ENCODE measurements at regions not wholly inside any gene's neighbourhood (a gene's known extent, or its start where the extent isn't known, plus 50 kb on each side); places are given as distances from the start of the nearest gene placed in this dataset.
"Not testable (repeated sequence)": the region's sequence is repeated elsewhere in the genome, so short reads cannot be mapped to it uniquely, and the experiment has no call there.

DNA sequence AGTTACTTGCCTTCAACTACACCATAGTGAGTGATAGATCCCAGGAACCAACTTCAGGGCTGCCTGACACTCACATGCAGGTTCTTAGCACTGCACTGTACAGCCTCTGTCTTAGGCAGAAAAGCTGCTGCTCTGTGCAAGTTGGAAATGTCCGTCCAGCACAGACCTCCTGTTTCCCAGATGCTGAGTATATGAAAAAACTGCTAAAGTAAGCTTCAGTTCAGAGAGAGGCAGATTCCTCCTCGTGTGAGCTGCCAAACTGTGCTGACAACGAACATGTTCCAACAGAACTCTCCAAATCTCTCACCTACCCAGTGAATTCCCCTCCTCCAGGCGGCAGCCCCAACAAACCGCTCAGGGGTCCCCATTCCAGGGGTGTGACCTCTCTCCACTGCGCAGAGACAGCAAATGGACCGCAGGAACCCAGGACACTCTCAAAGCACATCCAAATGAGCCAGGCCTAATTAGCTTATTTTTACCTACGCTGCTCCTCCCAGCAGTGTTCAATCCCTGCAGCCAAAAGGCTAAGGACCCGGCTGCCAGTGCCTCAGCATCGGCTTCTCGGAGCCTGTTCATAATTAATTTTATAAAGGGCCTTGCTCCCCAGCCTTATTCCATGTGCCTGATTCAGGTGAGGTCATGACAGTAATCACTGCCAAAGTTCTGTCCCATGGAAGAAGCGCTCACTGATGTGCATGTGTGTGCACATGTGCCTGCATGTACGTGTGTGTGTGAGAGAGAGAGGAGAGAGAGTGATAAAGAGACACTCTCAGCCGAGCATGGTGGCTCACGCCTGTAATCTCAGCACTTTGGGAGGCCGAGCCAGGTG is 159.5 kb upstream of the AUTS2 start:
- no peak for DNase-seq

GRCh38 chr7:69439636-69440325 is 158.5 kb upstream of the AUTS2 start:
- DNase-seq = no peak

GRCh38 chr7:69440976-69441375 is 157.3 kb upstream of the AUTS2 start:
- DNase-seq = no peak

GRCh38 chr7:69443136-69443535 is 155.1 kb upstream of the AUTS2 start:
- no peak for DNase-seq

DNA sequence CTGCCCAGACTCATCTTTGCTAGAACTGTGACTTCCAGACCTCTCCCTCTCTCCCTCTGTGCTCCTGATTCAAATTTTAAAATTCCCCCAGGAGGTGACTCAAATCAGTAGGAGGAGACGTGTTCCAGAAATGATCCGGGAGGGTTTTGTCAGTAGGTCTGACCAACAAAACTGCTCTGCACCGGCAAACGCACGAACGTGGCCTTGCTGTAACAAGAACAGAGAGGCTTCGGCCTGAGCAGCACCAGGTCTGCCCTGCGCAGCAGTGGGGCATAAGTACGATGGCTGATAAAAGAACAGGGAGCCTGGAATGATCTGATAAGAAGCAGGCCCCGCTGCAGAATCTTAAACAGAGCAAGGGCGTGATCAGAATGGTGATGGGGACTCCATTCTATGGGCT is 152.7 kb upstream of the AUTS2 start:
- no peak for DNase-seq

DNA sequence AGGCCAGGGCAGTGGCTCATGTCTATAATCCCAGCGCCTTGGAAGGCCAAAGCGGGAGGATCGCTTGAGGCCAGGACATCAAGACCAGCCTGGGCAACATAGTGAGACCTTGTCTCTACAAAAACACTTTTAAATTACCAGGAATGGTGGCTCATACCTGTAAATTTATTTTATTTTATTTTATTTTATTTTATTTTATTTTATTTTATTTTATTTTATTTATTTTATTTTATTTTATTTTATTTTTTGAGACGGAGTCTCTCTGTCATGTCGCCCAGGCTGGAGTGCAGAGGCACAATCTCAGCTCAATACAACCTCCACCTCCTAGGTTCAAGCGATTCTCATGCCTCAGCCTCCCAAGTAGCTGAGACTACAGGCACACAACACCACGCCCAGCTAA is 152.1 kb upstream of the AUTS2 start:
- DNase-seq = not testable (repeated sequence)

DNA sequence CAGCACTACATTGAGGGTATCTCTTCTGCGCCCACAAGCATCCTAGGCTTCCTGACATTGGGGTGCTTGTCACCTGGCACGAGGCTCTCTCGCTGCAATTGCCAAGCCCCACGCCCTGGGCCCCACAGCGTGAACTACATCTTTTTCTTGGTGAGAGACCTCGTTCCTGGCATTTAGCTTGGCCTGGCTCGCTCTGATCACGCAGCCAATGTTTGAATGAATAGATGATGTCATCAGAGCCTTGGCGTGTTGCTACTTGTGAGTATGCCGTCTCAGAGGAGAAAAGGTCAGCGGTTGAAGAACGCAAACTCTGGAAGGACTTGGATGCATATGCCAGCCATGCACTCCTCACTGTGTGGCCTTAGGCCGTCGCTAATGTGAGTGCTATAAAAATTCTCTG is 150.2 kb upstream of the AUTS2 start:
- no peak for DNase-seq

DNA sequence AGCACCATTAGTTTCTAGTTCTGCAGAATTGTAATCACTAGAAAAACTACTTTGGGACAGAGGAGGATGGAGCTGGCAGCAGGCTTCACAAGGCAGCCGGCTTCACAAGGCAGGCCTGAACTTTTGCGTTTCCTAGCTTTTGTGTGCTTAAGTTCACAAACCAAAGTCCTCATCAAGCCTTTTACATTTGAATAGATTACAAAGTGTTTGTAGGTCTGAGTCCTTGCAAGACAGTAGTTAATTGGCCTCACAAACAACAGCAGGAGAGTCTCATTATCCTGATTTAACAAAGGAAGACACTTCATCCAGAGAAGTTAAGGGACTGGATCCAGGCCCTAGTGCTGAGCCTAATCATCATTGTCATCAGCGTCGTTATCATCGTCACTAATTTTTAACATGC is 147.8 kb upstream of the AUTS2 start:
- no peak for DNase-seq

DNA sequence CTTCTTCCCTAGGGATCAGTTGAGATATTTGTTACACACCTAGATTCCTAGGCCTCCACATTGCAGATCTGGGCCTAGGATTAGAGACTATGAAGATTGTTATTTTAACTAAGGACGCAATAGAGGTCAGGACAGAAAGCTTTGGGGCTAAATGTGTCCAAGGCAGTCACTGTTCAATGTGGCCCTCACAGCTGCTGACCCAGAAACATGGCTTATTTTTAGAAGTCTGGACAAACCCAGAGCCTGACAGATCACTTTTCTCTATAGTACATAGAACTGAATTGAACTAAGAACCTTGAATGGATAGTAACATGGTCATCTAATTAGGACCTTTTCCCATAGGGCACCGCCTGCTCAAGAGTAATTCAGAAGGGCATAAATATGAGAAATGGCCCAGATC is 146.6 kb upstream of the AUTS2 start:
- DNase-seq = no peak

DNA sequence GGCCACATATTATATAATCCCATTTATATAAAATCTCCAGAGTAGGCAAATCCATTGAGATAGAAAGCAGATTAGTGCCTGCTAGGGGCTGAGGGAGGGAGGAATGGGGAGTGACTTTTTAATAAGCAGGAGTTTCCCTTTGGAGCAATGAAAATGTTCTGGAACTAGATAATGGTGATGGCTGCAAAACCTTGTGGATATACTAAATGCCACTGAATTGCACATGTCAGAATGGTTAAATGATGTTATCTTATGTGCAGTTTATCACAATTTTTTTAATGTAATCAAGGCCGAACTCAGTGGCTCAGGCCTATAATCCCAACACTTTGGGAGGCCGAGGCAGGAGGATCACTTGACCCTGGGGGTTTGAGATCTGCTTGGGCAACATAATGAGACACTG is 145.5 kb upstream of the AUTS2 start:
- no peak for DNase-seq

- no peak for DNase-seq
Measured at GRCh38 chr7:69457595-69458504, 140.4 kb upstream of the AUTS2 start.

DNA sequence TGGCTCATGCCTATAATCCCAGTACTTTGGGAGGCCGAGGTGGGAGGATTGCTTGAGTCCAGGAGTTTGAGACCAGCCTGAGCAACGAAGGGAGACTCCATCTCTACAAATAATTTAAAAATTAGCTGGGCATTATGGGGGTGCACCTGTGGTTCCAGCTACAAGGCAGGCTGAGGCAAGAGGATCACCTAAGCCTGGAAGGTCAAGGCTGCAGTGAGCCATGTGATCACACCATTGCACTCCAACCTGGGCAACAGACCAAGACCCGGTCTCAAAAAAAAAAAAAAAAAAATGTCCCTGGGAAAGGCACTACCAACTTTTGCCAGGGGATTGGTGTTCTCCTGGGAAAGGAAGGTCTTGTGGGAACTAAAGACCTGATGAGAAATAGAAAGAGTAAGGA is 134.2 kb upstream of the AUTS2 start:
- DNase-seq = no peak

GRCh38 chr7:69465262-69465661 is 133.0 kb upstream of the AUTS2 start:
- DNase-seq = no peak

DNA sequence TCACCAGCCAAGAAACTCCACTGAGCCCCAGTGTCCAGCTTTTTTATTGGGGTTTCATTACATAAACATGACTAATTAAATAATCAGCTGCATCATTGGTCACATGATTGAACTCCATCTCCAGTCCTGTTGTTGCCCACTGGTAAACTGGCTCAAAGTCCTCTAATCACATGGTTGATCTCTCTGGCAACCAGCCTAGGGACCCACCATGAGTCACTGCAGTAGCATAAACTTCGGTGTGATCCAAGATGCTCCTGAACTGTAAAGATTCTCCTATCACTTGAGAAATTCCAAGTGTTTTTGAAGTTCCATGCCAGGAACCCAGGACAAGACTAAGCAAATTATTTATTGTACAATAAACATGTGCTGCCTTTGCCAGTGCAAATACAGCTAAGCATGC is 130.4 kb upstream of the AUTS2 start:
- no peak for DNase-seq

GRCh38 chr7:69476416-69476815 is 121.9 kb upstream of the AUTS2 start:
- DNase-seq = no peak

GRCh38 chr7:69482676-69483075 is 115.6 kb upstream of the AUTS2 start:
- no peak for DNase-seq

DNA sequence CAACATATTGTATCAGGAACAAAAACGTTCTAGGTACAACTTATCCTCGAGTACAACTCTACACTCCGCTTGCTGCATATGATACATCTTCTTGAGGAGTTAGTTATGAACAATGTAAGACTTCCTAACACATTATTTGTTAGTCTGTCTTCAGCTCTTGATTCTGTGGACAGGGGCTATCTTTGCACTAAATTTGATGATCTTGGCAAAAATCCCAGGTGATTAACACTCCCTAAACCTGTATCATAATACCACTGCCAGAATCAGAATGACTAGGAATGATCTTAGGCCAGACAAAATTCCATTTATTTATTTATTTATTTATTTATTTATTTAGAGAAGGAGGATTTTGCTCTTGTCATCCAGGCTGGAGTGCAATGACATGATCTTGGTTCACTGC is 108.7 kb upstream of the AUTS2 start:
- no peak for DNase-seq

DNA sequence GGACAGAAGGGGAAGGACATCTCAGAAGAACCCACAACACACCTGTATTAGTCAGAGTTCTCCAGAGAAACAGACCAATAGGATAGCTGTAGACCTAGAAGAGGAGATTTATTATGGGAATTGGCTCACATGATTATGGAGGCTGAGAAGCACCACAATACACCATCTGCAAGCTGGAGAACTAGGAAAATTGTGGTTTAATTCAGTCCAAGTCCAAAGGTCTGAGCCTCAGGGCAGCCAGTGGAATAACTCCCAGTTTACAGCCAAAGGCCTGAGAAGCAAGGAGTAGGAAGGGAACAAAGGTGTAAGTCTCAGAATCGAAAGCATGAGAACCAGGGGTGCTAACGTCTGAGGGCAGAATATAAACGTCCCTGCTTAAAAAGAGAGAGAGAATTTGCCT is 99.6 kb upstream of the AUTS2 start:
- no peak for DNase-seq

- no peak for DNase-seq
Measured at GRCh38 chr7:69502358-69502757, 95.9 kb upstream of the AUTS2 start.

DNA sequence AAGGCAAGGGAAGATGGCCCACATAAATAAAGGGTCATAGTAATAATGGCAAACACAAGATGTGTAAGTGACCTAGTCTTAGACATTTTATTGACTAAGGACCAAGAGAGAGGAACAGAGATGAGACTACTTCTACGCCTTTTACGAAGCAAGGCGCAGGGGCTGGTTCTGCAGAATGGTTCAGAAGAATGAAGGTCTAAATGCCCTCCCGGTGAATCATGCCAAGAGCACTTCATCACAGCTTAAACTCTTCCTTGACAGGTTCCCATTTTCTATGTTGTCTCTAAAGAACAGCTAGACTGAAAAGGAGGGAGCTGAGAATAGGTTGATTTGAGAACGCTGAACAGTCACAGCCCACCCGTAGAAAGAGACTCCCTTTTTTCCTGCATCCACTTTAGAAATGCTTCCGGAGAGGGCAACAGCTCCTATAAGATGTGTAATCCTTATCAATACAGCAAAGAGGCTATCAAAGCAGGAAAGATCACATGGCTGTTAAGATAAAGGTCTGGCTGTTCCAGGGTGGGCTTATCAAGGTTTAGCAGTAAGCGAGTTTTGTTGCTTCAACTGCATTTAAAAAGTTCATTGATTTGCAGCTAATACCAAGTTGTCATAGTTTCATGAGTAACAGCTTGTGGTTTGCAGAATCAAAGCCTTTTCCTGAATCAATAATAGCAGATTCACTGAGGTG is 93.4 kb upstream of the AUTS2 start:
- no peak for DNase-seq

DNA sequence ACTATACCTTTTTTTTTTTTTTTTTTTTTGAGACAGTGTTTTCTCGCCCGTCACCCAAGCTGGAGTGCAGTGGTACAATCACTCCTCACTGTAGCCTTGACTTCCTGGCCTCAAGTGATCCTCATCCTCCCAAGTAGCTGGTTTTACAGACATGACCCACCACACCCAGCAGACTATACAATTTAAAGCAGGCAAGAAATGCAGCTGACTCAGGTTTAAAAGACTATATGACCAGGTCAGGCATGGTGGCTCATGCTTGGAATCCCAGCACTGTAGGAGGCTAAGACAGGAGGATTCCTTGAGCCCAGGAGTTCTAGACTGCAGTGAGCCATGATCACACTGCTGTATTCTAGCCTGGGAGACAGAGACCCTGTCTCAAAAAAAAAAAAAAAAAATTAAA is 89.5 kb upstream of the AUTS2 start:
- no peak for DNase-seq

DNA sequence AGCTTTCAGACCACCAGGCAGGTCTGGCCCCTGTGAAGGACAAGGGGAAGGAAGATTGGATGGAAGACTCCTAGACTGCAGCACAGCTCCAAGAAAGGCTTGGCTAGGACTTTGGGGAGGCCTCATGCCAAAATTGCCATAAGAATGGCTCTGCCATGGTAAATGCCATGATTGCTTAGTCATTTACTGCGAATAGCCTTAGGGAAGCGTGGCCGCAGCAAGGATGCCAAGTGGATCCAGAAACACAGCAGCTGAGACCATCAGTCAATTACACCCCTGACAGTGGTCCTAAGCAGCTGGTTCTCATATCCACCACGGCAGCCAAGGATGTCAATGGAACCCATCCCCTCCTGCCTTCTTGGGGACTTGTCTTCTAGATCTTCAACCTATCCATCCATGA is 88.2 kb upstream of the AUTS2 start:
- DNase-seq = no peak

All from GOT3 (cell line).